OCI-M1 (cell line): ENCODE measurements at regions not wholly inside any gene's neighbourhood (a gene's known extent, or its start where the extent isn't known, plus 50 kb on each side); places are given as distances from the start of the nearest gene placed in this dataset.

Experiments
- DNase-seq: peaks from one replicate; lab custom pipeline; 2025; lab: John Stamatoyannopoulos, UW

GRCh38 chr17:72208832-72209231 lies 88.0 kb downstream of the SOX9 start:
- no peak for DNase-seq

- DNase-seq: no peak
Measured at GRCh38 chr17:72212041-72212440, 91.2 kb downstream of the SOX9 start.

GRCh38 chr17:72215490-72215889 lies 94.7 kb downstream of the SOX9 start:
- DNase-seq: no peak

GRCh38 chr17:72215928-72216327 lies 95.1 kb downstream of the SOX9 start:
- DNase-seq: no peak

GRCh38 chr17:72219137-72219823 lies 98.5 kb downstream of the SOX9 start:
- no peak for DNase-seq

- no peak for DNase-seq
Measured at GRCh38 chr17:72219824-72220493, 99.1 kb downstream of the SOX9 start.

GRCh38 chr17:72222661-72223380 lies 102.0 kb downstream of the SOX9 start:
- no peak for DNase-seq

- no peak for DNase-seq
Measured at GRCh38 chr17:72223866-72224291, 103.1 kb downstream of the SOX9 start.

GRCh38 chr17:72226322-72226721 lies 105.5 kb downstream of the SOX9 start:
- DNase-seq: no peak

- DNase-seq: no peak
Measured at GRCh38 chr17:72233986-72234385, 113.2 kb downstream of the SOX9 start.

GRCh38 chr17:72234985-72235384 lies 114.2 kb downstream of the SOX9 start:
- DNase-seq: no peak

- DNase-seq: no peak
Measured at GRCh38 chr17:72236980-72237633, 116.3 kb downstream of the SOX9 start.

GRCh38 chr17:72238157-72238673 lies 117.4 kb downstream of the SOX9 start:
- DNase-seq: no peak

GRCh38 chr17:72239548-72239947 lies 118.7 kb downstream of the SOX9 start:
- no peak for DNase-seq

- no peak for DNase-seq
Measured at GRCh38 chr17:72240333-72240732, 119.5 kb downstream of the SOX9 start.

GRCh38 chr17:72244494-72244893 lies 123.7 kb downstream of the SOX9 start:
- DNase-seq: no peak

GRCh38 chr17:72244956-72245355 lies 124.1 kb downstream of the SOX9 start:
- no peak for DNase-seq

GRCh38 chr17:72249441-72249840 lies 128.6 kb downstream of the SOX9 start:
- DNase-seq: no peak

GRCh38 chr17:72250206-72250605 lies 129.4 kb downstream of the SOX9 start:
- no peak for DNase-seq

GRCh38 chr17:72253597-72253996 lies 132.8 kb downstream of the SOX9 start:
- no peak for DNase-seq

GRCh38 chr17:72254808-72255449 lies 134.1 kb downstream of the SOX9 start:
- no peak for DNase-seq

GRCh38 chr17:72255481-72255880 lies 134.7 kb downstream of the SOX9 start:
- DNase-seq: no peak
